GM04503 (cell line): ENCODE measurements at regions not wholly inside any gene's neighbourhood (a gene's known extent, or its start where the extent isn't known, plus 50 kb on each side); places are given as distances from the start of the nearest gene placed in this dataset.
A peak's percentile ranks its signal among the peaks of the same experiment; 100 is the strongest.

Source experiments
- DNase-seq: peaks from one replicate; pipeline ENCODE4 v3.0.0-alpha.2; 2012; ENCODE audit warnings: low read depth

DNA sequence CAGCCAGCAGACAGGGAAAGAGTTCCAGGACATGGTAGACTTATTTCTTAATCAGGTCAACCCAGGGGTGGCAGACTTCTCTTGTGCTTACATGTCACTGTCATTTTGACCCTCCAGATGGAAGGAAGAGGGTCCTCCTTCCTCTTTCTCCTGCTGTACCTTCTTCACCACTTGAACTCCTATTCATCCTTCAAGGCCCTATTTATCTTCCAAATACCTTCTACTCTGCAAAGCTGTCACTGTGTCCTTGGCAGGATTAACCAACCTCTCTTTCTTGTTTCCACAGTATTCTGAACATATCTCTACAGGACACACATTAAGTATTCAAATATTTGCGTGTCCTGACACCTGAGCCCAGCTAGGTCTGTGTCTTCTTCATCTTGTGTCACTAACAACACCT is 163.1 kb downstream of the DICER1 start:
- DNase-seq, result no peak

DNA sequence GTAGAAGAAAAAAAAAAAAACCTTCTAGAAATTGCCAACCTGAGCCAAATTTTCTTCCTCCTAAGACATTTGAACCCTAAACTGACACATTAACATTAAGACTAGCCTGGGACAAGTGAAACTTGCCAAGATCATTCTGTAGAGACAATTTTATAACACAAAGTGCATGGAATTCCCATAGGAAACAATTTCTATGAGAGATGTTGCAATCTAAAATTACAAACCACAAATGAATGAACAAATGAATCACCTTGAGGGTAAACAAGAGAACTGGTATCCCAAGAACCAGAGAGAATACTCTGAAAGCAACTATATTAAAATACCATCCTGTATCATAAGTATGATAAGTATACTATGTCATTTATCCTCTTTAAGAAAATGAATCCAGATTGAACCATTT is 165.3 kb downstream of the DICER1 start:
- DNase-seq, result peak; percentile 6

DNA sequence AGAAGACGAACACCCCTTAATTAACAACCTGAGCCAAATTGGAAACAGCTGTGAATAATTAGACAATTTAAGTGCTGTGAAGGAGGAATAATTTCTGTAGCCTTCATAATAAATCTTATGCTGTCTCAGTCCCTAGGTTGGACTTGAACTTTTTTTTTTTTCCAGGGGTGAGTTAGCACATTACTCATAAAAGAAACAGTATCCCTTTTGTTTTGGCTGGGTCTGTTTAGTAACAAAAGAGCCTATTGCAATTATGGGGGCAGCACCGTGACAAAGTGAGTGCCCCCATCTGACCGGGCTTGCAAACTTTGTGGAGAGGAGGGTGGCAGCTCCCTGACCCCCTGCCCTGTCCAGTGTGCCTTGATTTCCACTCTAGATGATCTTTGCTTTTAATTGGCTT is 167.4 kb downstream of the DICER1 start:
- no peak for DNase-seq

DNA sequence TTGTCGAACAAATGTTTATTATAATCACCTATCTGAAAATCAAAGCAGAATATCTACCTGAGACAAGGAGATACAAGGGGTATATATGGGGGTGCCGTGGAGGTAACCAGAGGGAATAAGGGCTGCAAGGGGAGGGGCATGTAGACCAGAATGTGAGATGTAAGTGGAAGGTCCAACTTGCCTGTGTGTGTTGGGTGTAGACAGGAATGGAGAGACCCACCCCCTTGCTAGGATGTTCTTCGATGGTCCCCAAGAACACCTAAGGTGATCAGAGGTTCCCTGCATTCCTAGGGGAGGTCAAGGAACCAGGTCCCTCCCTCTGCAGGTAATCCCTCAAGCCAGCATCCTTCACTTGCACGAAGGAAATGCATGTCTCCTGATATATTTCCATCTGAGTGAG is 167.9 kb downstream of the DICER1 start:
- no peak for DNase-seq

DNA sequence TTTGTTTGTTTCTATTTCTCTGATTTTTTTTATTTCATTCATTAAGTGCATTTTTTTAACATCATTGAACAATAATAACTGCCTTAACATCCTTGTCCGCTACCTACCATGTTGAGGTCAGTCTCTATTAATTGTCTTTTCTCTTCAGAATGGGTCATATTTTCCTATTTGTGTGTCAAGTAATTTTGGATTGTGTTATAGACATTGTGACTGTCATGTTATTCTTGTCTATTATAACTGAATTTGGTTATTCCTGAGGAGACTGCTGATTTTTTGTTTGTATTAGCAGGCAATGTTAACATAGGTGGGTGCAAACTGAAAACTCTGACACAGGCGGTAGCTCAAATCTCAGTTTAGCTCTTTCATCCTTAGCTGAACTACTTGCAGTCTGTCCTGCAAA is 169.9 kb downstream of the DICER1 start:
- DNase-seq, result no peak

DNA sequence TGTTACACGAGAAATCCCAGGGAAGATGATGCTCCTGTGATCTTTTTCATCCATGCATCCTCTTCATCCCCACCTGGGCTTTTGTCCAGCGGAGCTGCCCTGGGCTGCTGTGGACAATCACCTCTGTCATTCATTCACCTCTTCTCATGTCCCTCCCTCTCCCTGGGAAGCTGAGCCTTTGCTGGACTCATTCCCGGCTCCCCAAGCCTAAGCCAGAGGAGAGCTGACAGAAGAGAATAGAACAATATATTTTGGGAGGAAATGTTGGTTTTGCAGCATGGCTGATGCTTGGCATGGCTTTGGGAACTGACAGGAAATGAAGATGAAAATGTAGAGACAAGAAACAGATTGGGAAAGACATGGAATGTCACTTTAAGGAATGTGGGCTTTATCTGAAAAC is 177.4 kb downstream of the DICER1 start:
- DNase-seq, result no peak

DNA sequence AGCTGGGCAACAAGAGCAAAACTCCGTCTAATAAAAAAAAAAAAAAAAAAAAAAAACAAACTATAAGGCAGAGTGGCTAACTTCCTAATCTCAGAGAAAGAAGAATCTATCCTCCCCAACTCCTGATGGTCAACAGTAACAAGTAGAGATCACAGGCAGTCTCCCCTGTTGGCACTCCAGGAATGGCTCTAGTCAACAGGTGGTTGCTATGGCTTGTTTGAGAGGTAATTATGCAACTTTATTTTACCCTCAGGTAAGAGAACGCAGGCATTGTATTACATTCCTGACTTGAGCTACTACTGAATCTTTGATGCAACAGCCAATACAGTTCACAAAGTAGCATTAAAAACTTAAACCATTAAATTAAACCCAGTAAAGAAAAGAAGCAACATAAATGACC is 180.3 kb downstream of the DICER1 start:
- no peak for DNase-seq

DNA sequence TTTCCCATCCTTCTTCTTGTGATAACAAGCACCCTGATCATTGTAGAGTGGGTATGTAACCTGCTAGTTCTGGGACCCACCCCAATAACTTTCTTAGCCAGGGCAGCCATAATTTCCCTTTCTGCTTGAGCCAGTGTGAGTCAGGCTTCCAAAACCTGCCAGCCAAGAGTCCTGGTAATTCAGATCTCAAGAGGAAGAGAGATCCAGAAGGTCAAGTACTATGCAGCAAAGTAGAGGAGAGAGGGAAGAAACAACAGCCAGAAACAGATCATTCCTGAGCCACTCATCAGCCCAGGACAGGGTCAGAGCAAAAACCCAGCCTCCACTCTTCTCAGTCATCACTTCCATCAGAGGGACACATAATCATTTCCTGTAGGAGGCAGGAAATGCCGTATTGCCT is 182.0 kb downstream of the DICER1 start:
- no peak for DNase-seq

DNA sequence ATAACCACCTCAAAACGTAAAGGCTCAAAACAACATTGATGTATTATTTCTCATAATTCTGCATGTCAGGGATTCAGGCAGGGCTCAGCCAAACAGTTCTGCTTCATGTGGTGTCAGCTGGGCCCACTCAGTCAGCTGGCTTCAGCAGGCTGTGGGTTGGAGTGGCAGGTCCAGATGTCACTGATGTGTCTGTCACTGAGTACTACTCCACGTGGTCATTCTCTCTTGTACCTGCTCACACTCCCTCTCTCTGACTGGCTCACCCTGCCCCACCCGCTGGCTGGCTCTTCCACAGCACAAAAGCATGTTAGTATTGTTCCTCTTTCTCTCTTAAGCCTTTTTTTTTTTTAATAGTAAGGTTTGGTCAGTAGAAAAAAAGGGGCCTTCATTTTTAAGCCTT is 182.4 kb downstream of the DICER1 start:
- no peak for DNase-seq

DNA sequence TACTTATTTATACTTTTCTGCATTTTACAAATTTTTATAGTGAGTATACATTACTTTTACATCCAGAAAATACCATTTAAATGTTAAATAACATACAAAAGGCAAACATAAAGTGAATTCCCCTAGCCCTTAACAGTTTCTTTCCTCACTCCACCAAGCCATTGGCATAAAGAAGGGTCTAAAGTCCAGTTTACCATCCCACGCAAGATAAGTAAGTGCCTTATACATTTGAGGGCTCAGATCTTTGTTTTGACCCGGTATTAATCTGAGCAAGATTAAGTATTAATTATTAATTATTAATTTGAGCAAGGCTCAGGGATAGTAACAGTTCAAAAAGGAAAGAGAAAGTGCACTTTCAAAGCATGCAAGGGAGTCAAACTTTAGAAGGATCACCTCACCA is 182.9 kb downstream of the DICER1 start:
- no peak for DNase-seq

DNA sequence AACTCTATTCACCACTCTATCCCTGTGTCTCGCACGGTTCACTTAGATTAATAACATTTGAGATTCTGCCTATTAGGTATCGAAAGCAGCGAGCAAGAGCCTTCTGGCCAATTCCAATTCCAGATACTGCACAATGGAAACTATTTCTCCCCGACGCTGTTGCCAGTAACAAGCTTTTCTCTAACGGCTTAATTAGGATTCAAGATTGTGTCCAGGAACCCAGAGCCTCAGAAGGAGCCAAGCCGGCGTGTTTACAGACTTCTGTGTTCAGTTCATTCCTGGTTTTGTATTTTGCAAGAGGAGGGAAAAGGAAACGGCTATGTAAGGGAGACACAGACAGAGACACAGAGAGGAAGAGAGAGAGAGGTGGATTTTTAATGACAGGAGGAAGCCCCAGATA is 185.6 kb downstream of the DICER1 start:
- DNase-seq, result peak; percentile 9

DNA sequence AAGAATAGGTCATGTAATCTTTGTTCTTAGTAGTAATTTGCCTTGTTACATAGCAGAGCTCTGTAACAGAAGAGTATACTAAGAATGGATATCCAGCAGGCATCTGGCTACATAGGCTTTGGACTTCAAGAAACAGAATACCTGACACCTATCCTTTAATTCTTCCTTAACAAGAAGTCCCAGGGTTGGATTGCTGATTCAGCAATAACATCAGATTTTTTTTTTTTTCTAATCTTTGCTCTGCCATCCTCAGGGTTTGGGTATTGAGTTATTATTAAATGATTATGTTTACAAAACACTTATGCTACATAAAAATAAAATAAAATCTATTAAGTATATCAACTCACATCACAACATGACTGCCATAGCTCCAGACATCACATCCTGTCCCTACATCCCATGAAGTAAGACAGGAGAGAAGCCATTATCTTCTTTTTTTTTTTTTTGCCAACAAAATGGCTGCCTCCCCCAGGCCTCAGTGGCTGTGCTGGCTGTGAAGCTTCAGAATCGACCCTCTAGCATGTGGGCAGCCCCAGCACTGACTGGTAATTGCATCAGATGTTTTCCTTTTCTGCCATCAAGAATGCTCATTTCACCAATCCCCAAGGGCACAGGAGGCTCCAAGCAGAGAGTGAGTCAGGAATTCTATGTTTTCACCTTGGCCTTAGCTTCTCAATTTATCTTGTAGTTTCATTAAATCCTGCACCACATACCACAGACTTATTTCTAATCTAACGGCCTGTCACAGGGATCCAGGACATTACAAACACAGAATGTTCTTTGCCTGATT is 186.2 kb downstream of the DICER1 start:
- DNase-seq, result peak; percentile 5

DNA sequence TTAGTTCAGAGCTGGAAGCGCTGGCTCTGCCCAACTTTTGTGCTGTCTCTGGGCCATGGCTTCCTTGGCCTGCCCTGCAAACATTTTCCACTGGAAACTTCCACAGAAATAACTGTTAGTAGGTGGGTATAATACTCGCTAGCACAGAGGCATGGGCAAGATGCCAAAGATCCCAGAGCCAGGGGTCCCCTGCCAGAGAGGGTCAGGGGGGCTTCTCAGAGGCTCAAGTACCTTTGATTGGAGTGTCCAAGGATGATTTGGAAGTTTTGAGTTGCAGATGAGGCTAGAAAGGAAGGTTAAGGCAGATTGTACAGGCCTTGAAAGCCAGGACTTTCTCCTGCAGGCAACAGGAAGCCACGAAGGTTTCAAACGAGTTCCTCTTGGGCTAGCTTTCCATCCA is 187.6 kb downstream of the DICER1 start:
- no peak for DNase-seq

DNA sequence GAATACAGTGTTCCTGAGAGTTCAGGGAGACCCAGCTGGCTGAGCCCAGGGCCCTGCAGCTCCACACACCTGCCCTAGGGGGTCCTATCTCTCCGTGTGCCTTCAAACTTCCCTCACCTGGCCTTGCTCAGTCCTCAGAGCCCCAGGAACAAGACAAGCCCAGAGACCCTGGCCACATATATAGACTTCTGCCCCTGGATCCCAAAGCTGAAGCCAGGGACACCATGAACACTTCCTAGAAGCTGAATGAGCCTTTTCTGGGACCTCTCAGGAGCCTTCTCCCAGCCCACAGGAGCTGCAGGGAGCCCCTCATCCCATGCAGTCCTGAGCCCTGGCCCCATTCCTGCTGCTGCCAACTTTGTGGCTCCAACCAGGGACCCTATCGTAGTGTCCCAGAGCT is 190.5 kb downstream of the DICER1 start:
- DNase-seq, result no peak

DNA sequence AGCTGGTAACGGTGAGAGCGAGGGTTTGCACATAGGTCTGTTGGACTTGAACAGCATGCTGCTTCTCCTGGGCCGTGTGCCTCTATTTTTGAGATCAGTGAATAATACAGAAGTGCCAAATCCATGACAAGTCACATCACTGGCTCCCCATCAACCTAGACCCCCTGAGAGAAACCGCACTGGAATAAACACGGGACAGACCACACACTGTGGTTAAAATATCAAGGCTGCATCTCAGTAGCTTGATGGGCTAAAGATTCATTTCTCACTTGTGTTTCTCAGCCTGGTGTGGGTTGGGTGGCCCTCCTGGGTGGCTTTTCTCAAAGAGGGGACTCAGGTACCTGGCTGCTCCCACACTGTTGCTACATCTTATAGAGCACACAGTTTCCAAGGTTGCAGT is 191.0 kb downstream of the DICER1 start:
- no peak for DNase-seq

DNA sequence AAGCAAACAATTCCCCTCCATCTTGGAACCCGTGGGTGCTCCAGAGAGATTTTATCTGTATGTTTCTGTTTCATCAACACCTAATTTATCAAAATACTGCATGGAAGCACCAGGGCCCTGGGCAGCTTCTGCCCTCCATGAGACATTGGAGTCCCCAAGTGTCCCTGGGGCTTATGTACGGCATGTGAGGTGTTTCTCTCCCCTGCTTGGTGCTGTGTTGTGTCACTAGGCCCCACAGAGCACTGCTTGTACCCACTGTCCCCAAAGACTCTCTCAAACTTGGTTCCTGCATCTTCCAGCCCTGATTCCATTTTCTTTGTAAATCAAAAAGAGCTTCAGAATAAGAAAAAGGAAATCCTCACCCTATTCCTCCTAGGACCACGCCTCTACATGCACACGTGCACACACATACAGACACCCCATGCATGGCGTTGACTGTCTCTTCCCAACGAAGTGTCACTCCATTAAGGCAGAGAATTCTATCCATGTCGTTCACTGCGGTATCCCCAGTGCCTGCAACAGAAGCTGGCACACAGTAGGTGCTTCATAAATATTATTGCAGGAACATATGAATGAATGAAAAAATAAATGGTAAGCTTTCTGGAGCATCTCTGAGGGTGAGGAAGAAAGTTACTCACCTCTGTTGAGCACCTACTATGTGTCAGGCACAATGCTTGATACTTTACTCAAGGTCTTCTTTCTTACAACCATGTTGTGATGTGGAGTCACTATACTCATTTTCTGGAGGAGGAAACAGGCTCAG is 191.6 kb downstream of the DICER1 start:
- no peak for DNase-seq

DNA sequence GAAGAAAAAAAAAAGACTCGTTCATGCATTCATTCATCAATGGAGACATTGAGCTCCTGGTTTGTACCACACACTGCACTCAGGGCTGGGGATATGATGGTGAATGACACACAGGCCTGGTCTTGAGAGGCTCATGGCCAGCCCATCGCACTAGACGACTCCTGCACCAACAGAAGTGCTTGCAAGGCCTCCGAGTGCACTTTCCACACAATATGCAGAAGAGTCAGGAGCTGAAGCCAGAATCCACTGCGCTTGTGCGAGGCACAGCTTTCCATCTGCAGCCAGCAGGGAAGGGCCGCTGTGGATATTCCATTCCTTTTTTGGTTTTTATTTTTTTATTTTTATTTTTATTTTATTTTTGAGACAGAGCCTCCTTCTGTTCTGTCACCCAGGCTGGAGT is 192.4 kb downstream of the DICER1 start:
- DNase-seq, result no peak

DNA sequence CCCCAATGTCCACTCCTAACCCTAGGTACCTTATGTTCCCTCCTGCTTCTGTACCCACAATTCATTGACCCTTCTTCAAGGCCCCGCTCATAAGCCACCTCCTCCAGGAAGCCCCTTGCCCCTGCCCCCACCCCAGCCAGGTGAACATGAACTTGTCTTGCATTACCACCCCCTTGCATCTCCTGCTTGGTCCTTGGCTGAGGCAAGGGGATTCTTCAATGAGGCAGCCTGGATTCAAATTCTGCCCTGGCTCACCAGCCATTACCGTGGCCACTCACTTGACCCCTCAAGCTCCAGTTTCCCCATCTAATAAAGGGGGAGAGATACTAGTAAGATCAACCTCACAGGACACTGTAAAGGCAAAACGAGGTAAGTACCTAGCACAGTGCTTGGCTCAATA is 193.1 kb downstream of the DICER1 start:
- DNase-seq, result no peak

DNA sequence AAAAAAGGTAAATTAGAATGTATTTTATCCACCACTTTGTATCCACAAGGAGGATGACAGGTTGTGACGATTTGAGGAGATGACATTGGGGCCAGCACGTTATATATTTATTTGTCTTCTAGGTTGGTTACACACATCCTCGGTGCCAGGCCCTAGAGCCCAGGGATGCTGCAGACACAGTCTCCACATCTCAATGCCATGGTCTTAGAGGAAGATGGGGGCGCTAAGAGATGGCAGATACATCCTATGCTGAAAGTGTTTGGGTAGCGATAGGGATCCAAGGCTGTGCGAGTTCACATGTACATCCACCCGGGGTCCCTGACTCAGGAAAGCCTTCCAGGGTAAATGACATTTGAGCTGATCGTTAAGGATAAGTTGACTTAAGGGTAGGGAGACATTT is 193.1 kb upstream of the GSC start:
- DNase-seq, result no peak

DNA sequence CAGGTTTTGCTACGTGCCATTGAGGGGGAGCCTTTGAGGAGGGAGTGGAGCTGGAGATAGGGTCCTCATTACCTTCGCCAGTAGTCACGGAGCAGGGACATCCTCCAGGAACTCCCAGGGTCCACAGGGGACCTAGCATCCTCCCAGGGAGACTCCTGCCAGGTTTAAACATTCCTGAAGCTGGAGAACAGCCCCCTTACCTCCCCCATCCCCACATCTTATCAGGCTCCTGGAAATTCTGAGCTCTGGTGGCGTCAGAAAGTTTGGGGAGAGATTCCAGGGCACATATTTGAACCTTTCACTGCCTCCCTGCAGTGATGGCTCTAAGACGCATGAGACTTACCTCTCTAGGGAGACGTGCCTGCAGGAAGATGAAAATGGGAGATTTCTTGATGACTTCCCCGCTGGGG is 192.3 kb upstream of the GSC start:
- no peak for DNase-seq

DNA sequence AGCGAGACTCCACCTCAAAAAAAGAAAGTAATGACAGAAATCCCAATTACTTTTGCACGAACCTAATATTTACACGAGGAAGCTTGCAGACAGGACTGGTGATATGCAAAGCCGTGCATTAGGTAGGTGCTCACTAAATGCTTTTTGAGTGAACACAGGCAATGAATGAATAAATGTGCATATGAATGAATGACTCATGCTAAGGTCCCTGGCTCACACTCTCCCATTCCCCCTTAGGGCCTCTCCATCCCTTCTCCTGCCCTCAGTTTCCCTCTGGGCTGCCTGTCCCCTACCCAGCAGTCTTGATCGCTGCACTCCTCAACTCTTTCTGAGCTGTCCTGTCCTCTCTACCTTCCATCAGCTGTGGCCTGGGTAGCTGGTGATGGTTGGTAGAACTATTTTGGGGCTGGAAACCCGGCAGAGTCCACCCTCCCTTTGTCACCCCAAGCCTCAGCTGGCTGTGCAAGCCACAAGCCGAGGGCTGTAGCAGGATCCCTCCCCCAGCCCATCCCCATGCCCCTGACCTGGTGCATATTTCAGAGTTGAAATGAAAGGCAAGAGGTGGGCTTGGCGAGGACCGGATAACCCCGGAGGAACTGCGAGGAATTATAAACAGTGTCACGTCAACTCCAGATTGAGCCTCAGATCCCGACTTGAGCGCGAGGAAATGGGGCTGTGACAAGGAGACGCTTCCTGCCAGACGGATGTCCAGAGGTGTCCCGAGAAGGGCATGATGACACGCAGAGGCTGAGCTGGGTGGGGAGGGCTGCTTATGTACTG is 191.7 kb upstream of the GSC start:
- no peak for DNase-seq

DNA sequence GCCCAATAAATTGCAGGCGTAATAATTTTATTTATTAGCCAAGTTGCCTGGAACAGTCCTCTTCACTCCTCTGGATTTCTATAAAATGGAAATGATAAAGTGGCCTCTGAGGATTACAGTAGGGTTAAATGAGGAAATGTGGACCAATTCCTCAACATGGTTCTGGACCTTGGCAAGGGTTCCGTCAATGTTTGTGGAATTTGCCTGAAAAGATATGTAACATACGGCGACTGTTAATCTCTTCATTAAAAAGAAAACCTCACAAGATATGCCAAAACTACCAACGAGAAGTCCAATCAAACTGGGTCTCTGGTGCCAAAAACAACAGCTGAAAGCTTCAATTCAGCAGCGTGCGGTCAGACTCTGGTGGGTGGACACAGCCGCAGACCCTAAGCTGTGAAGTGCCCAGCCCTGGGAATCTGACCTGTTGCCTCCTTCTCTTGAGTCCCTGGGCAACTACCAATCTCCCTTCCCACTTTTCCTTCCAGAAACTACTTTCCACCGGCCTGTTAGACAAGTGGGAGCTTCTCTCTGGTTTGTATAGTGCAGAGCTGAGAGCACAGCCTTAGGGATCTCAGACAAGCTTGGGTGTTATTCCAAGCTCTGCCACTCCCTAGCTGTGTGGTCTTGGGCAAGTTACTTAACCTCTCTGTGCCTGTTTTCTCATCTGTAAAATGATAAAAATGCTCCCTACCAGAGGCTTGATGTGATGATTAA is 190.5 kb upstream of the GSC start:
- DNase-seq, result no peak
